Muscle layer of duodenum (tissue), 2 donors: ENCODE measurements at regions not wholly inside any gene's neighbourhood (a gene's known extent, or its start where the extent isn't known, plus 50 kb on each side); places are given as distances from the start of the nearest gene placed in this dataset.

ENCODE experiments used
- H3K27ac ChIP-seq: one replicate; pipeline ENCODE4 v1.7.0; 2013; ENCODE audit warnings: mild to moderate bottlenecking, low read length
- H3K27me3 ChIP-seq: one replicate; pipeline ENCODE4 v1.7.0; 2013; ENCODE audit warnings: low read depth, mild to moderate bottlenecking, control low read depth, low read length
- H3K36me3 ChIP-seq, 2 donors: one replicate each; pipeline ENCODE4 v1.7.0; 2013; ENCODE audit warnings: low read length in 2 of 2, control low read depth in 1 of 2, mild to moderate bottlenecking in 1 of 2; ENCODE audit not compliant: insufficient read depth in 2 of 2, control insufficient read depth in 1 of 2
- H3K4me1 ChIP-seq, 2 donors: one replicate each; pipeline ENCODE4 v1.7.0; 2013; ENCODE audit warnings: low read length in 2 of 2, mild to moderate bottlenecking in 2 of 2, control low read depth in 1 of 2, moderate library complexity in 1 of 2; ENCODE audit not compliant: insufficient read depth in 2 of 2, control insufficient read depth in 1 of 2
- H3K4me3 ChIP-seq, 2 donors: one replicate each; pipeline ENCODE4 v1.7.0; 2013; ENCODE audit warnings: low read length in 2 of 2, low read depth in 1 of 2, mild to moderate bottlenecking in 1 of 2
- H3K9me3 ChIP-seq, 2 donors: one replicate each; pipeline ENCODE4 v1.7.0; 2013; ENCODE audit warnings: low read length in 2 of 2, control low read depth in 1 of 2, mild to moderate bottlenecking in 1 of 2; ENCODE audit not compliant: control insufficient read depth in 1 of 2
- donor health status: healthy.

GRCh38 chr10:128976856-128977255 lies 490.2 kb upstream of the MGMT start:
- Histone ChIP-seq H3K9me3 (no peaks in the 10 kb centered on the region), H3K4me3 (no peak overlapping the region), H3K36me3 (no peaks in the 10 kb centered on the region), H3K27me3 (no peaks in the 10 kb centered on the region), H3K4me1 (no peaks in the 10 kb centered on the region), H3K27ac (no peak overlapping the region)

GRCh38 chr10:128978211-128978610 lies 488.8 kb upstream of the MGMT start:
- H3K4me1 ChIP-seq: no peaks in the 10 kb centered on the region
- no peaks in the 10 kb centered on the region for H3K36me3 ChIP-seq
- H3K4me3 ChIP-seq: no peak overlapping the region
- H3K9me3 ChIP-seq: no peaks in the 10 kb centered on the region
- no peaks in the 10 kb centered on the region for H3K27me3 ChIP-seq
- no peak overlapping the region for H3K27ac ChIP-seq

GRCh38 chr10:128979405-128979804 lies 487.6 kb upstream of the MGMT start:
- no peaks in the 10 kb centered on the region for H3K9me3 ChIP-seq
- no peaks in the 10 kb centered on the region for H3K27me3 ChIP-seq
- no peak overlapping the region for H3K27ac ChIP-seq
- H3K36me3 ChIP-seq: no peaks in the 10 kb centered on the region
- H3K4me3 ChIP-seq: no peak overlapping the region
- H3K4me1 ChIP-seq: no peaks in the 10 kb centered on the region

- Histone ChIP-seq H3K36me3 (no peaks in the 10 kb centered on the region), H3K9me3 (no peaks in the 10 kb centered on the region), H3K4me1 (no peaks in the 10 kb centered on the region), H3K27ac (no peak overlapping the region), H3K4me3 (no peak overlapping the region), H3K27me3 (no peaks in the 10 kb centered on the region)
These were observed 485.8 kb upstream of the MGMT start for GRCh38 chr10:128981251-128981650.

- H3K27ac ChIP-seq: no peak overlapping the region
- no peaks in the 10 kb centered on the region for H3K36me3 ChIP-seq
- H3K4me3 ChIP-seq: no peak overlapping the region
- no peaks in the 10 kb centered on the region for H3K27me3 ChIP-seq
- H3K4me1 ChIP-seq: no peaks in the 10 kb centered on the region
- H3K9me3 ChIP-seq: no peaks in the 10 kb centered on the region
These were observed 485.0 kb upstream of the MGMT start for GRCh38 chr10:128981881-128982615.

GRCh38 chr10:128982616-128982915 lies 484.5 kb upstream of the MGMT start:
- Histone ChIP-seq H3K36me3 (no peaks in the 10 kb centered on the region), H3K27ac (no peak overlapping the region), H3K9me3 (no peaks in the 10 kb centered on the region), H3K27me3 (no peaks in the 10 kb centered on the region), H3K4me1 (no peaks in the 10 kb centered on the region), H3K4me3 (no peak overlapping the region)

- Histone ChIP-seq H3K4me3 (no peak overlapping the region), H3K9me3 (peaks cover 0 to 4% of the 10 kb centered on the region in 2 donors), H3K36me3 (no peaks in the 10 kb centered on the region), H3K4me1 (no peaks in the 10 kb centered on the region), H3K27ac (no peak overlapping the region), H3K27me3 (no peaks in the 10 kb centered on the region)
These were observed 482.0 kb upstream of the MGMT start for GRCh38 chr10:128985036-128985435.

- no peak overlapping the region for H3K27ac ChIP-seq
- H3K36me3 ChIP-seq: no peaks in the 10 kb centered on the region
- no peak overlapping the region for H3K4me3 ChIP-seq
- no peaks in the 10 kb centered on the region for H3K27me3 ChIP-seq
- H3K4me1 ChIP-seq: no peaks in the 10 kb centered on the region
- H3K9me3 ChIP-seq: peaks cover 0 to 4% of the 10 kb centered on the region in 2 donors
These were observed 476.1 kb upstream of the MGMT start for GRCh38 chr10:128990986-128991385.

- H3K4me1 ChIP-seq: no peaks in the 10 kb centered on the region
- H3K27ac ChIP-seq: no peak overlapping the region
- H3K9me3 ChIP-seq: peaks cover 0 to 4% of the 10 kb centered on the region in 2 donors
- no peaks in the 10 kb centered on the region for H3K27me3 ChIP-seq
- H3K4me3 ChIP-seq: no peak overlapping the region
- no peaks in the 10 kb centered on the region for H3K36me3 ChIP-seq
These were observed 474.3 kb upstream of the MGMT start for GRCh38 chr10:128992770-128993169.

GRCh38 chr10:128993443-128993842 lies 473.6 kb upstream of the MGMT start:
- H3K27me3 ChIP-seq: no peaks in the 10 kb centered on the region
- no peaks in the 10 kb centered on the region for H3K9me3 ChIP-seq
- no peak overlapping the region for H3K4me3 ChIP-seq
- no peaks in the 10 kb centered on the region for H3K4me1 ChIP-seq
- H3K27ac ChIP-seq: no peak overlapping the region
- no peaks in the 10 kb centered on the region for H3K36me3 ChIP-seq

- Histone ChIP-seq H3K4me3 (no peak overlapping the region), H3K27ac (no peak overlapping the region), H3K9me3 (no peaks in the 10 kb centered on the region), H3K36me3 (no peaks in the 10 kb centered on the region), H3K27me3 (no peaks in the 10 kb centered on the region), H3K4me1 (no peaks in the 10 kb centered on the region)
These were observed 473.0 kb upstream of the MGMT start for GRCh38 chr10:128993911-128994538.

- no peak overlapping the region for H3K27ac ChIP-seq
- H3K4me3 ChIP-seq: no peak overlapping the region
- H3K9me3 ChIP-seq: no peaks in the 10 kb centered on the region
- H3K27me3 ChIP-seq: no peaks in the 10 kb centered on the region
- no peaks in the 10 kb centered on the region for H3K36me3 ChIP-seq
- no peaks in the 10 kb centered on the region for H3K4me1 ChIP-seq
These were observed 472.4 kb upstream of the MGMT start for GRCh38 chr10:128994598-128995143.
